HPDE6-E6E7 (cell line): ENCODE measurements at regions not wholly inside any gene's neighbourhood (a gene's known extent, or its start where the extent isn't known, plus 50 kb on each side); places are given as distances from the start of the nearest gene placed in this dataset.

ENCODE experiments used
- DNase-seq: peaks from one replicate; pipeline ENCODE4 v3.0.0; 2011; ENCODE audit warnings: missing footprints; ENCODE audit errors: extremely low spot score

DNA sequence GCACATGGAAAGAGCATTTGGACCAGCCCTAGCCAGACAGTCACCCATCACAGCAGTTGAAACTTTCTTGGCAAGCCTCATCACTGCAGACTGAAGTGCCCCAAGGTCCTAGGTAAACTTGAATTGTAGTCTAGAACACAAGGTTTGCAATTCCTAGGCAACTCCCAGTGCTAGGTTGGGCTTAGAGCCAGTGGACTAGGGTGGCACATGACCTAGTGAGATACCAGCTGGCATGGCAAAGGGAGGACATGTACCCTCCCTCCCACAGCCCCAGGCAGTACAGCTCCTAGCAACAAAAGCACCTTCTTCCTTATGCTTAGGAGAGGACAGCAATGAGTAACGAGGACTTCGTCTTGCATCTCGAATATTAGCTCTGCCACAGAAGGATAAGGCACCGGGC, 889.5 kb downstream of the JRKL start:
- no peak for DNase-seq

DNA sequence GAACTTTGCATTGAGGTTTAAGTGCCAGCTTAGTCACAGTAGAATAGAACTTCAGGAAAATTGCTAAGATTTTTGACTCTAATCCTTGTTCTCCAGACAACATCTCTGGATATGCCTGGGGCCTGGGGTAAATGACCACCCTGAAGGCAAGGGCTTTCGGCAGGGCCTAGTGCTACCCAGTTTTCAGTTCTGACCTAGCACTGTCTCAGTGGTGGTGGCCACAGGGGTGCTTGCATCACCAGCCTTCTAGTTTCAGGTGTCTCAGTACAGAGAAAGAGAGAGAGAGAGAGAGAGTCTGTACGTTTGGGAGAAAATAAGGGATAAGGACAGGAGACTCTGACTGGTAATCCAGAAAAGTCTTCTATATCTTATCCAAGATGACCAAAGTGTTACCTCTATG, 890.5 kb downstream of the JRKL start:
- no peak for DNase-seq

DNA sequence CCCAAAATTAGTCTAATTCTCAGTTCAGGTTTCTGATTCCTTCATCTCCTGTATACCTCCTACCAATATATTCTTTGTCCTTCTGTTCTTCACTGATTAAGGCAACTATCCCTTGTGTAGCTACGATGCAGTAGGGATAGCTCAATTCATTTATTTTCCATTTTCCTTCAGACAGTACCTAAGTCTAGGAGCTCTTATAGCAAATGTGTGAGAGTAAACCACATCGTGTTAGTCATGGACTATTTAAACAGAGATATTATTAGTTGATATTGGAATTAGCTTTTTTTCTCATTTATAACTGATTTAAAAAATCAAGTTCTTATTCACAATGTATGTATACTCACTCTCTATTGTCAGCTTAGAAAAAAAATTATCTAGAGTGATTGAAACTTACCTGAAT, 900.0 kb downstream of the JRKL start:
- no peak for DNase-seq

DNA sequence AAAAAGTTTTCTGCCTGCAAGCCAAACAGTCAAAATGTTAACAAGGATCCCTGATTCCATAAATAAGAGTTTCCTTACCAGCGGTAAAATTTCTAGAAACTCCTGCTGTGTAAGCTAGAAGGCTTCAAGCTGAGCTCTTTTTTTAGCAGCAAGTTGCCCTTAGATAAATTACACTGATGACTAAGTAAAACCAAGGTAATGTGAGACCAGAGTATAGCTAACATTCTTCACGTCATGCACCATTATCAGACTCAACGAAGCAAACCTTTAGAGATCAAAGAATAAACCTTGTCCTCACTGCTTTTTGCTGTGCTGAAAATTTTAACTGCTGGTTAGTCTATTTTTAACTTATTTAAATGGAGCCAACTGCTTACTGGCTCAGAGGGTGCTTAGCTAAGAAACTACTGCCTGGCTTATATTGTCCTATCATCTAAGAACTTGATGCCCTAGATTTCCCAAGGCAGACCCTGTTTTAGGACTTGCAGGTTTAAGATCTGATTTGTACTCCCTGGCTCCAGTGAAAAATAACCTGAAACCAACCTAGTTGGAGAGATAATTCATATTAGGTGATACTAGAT, 900.7 kb downstream of the JRKL start:
- DNase-seq, result no peak

DNA sequence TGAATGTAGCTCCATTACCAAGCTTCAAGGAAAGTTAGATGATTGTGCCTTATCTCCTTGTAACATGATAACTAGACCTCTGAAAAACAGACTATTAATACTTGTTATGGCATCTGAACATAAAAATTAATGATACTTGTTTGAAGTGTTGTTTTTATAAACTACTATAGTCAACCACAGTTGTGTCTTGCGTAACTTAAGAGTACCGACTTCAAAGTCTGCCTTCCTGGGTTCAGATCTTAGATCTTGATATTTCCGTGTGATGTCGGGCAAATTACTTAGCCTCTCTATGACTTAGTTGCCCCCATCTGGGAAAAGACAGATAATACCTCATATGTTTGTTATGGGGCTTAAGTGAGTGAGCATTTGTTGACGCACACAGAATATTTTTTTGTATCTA, 906.5 kb downstream of the JRKL start:
- DNase-seq, result no peak

DNA sequence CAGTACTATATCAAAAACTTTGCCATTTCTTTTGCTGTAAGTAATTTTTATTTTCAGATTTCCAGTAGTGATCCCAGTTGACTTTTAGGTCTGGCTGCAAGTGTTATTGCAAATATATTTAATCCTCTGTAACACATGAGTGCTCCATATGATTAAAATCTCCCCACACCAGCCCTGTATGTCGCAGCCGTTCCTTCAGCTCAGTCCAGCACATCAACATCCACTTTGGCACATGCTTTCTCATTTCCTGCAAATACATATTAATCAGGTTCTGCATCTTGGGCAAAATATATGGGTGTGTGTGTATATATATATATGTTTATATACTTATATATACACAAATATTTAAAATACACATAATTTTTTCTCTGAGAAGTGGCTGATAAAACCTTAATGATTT, 919.5 kb downstream of the JRKL start:
- DNase-seq, result no peak

- no peak for DNase-seq
These were observed 935.9 kb downstream of the JRKL start for GRCh38 chr11:97325693-97326092.

GRCh38 chr11:97332271-97332670, 942.5 kb downstream of the JRKL start:
- no peak for DNase-seq

DNA sequence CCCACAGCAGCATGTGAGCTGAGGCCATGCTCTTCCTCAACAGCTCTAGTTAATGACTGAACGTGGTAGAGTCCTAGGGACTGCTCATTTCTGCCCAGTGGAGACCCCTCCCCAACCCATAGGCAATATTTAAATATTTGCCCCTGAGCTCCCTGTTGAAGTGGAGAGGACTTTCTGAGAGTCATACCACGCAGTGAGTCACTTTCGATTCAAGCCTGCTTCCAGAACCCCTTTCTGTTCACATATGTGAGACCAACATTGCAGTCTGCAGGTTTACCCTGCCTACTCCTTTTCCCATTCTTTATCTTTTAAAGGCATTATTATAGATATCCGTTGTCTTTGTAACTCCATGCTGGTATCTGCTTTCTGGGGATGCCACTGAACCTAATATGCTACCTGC, 946.3 kb downstream of the JRKL start:
- no peak for DNase-seq

- DNase-seq, result no peak
These were observed 955.2 kb downstream of the JRKL start for GRCh38 chr11:97345032-97345431.

DNA sequence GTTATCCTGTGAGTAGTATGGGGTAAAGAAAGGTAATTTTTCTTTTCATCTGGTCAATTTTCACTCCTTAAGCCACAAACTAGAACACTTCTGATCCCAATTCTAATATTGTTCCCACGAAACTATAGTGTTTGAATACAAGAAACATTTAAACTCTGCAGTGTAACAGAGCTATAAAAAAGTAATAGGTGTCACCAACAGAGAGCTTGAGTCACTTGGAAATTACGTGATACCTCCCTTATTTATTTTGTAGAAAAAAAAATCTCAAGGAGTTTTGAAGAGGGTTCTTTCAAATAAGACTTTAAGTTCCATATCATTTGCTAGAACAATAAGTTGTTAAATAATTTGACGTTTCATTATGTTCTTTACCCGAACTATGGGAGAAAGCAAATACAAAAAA, 959.4 kb downstream of the JRKL start:
- DNase-seq, result no peak

GRCh38 chr11:97351939-97352338, 962.1 kb downstream of the JRKL start:
- DNase-seq, result no peak

DNA sequence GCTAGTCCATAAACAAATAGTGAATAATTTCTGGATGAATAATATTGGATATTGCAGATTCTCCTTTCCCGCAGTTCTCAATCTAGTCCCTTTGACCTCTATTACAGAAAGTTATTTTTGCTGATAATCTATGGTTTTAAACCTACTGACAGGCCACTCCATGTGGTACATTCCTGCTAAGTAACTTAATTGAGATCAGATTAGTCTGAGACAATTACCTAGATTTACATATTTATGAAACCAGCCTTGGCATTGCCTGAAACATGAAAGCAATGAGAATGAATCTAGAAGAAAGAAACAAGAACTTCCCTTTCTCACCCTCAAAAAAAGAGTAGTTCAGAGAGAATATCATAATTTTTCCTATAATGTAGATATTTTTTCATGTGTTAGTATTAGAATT, 964.2 kb downstream of the JRKL start:
- DNase-seq, result no peak

DNA sequence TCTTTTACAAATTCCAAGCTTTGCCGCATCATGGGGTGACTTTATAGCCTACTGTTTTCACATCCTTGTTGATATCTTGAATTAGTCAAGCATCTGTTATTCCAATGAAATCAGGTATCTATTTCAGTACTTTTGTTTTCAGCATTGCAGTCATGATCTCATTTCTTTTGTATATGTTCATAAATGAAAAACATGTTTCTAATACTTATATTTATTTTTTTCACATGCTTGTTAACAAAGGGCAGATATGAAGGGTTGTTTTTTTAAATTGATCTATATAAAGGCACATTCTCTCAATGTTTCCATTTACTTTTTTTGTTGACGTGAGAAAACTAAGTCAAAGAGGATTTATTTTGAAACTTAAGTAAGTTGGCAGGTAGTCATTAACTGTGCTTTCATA, 964.8 kb downstream of the JRKL start:
- no peak for DNase-seq

DNA sequence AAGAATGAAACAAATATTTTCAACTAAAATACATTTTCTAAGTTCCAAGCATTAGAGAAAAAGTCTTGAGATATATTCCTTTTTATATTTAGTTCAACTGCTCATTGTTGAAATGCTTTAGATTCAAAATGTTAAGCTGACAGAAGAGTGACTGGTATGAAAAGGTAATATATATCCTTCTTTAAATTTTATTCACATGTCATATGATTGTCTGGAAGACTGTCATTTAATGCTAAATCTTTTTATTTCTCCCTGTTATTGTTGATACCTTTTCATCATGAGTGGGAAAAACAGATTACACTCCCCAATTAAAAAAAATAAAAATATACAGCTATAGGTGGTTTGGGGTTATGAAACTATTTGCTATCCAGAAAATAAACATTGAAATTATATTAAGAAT, 965.4 kb downstream of the JRKL start:
- no peak for DNase-seq

GRCh38 chr11:97356144-97356543, 966.3 kb downstream of the JRKL start:
- no peak for DNase-seq

DNA sequence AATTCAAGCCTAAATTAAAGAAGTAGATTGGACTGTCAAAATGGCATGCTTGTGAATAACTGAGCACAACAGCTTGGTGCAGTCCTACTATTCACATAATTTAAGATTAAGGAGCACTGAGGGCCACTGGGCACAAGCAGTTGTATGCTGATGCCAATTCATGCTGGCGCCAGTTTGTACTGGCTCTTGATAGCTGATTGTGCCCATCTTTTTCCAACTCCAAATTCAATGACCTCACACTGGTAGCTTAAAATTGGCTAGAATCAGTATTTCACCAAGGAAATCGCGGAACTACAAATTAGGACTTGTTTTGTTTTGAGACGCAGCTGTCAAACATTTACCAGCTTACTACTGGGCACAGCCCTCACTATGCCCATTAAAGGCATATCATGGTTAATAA, 969.2 kb downstream of the JRKL start:
- DNase-seq, result no peak

- peak; percentile 38 for DNase-seq
These were observed 972.1 kb downstream of the JRKL start for GRCh38 chr11:97361812-97362378.

GRCh38 chr11:97363331-97363730, 973.5 kb downstream of the JRKL start:
- no peak for DNase-seq

GRCh38 chr11:97364047-97364446, 974.2 kb downstream of the JRKL start:
- no peak for DNase-seq

DNA sequence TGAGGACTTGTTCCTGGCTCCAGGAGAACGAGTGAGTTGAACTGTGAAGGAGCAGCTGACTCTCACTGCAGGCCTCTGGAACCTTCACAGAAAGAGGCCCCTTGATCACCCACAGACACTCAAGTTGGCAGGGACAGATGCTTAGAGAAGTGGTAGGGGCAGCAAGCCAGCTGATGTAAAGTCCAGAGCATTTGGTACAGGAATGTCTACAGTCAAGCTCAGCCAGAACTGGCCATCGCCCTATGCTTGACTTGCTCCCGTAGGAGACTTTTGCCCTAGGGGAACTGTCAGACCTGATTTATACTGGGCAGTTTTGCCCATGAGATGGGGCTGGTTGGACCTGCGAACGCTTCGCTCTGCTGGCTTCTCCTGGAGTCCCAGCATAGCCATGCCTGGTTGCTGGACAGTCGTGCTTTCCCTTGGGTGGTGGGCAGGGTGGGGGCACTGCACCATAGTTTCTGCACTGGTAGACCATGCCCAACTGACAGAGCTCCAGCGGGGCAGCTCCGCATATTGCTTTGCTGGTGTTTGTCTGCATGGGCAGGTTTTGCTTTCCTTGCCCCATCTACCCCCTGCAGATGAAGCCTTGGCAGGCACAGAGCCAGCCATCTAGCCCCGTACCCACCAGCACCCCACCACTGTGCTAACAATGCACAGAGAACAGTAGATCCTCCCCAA, 977.7 kb downstream of the JRKL start:
- no peak for DNase-seq

- no peak for DNase-seq
These were observed 999.5 kb downstream of the JRKL start for GRCh38 chr11:97389270-97389669.

DNA sequence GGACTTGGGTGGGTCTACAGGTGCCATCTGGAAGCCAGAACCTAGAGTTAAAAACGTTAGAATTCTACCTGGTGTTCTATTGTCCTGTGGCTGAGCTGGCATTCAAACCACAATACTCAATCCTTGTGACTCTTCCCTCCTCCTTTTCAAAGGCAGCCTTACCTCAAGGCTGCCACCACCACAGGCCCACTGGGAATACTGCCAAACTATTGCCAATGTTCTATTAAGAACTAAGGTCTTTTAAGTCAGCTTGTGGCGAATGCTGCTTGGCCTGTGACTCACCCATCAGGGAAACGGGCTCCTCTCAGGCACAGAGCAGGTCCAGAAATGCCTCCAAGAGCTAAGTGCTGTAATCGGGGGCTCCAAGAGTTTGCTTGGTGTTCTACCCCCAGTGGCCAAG, 1008.4 kb downstream of the JRKL start:
- no peak for DNase-seq

GRCh38 chr11:97409141-97409540, 1019.3 kb downstream of the JRKL start:
- no peak for DNase-seq
